ENCODE measurements at regions not wholly inside any gene's neighbourhood (a gene's known extent, or its start where the extent isn't known, plus 50 kb on each side); places are given as distances from the start of the nearest gene placed in this dataset.

DNA sequence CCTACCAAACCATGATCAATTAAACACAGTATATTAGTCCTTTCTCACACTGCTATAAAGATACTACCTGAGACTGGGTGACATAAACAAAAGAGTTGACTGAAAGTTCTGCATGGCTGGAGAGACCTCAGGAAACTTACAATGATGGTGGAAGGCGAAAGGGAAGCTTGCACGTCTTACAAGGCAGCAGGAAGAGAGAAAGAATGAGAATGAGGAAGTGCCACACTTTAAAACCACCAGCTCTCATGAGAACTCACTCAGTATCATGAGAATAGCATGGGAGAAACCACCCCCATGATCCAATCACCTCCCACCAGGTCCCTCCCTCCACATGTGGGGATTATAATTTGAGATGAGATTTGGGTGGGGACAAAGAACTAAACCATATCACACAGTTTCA, 324.9 kb upstream of the ZNF507 start:
- Histone ChIP-seq H3K27ac (ENCODE audit: low read depth in 2 of 2, low read length in 2 of 2) (no peak overlapping the region), H3K27me3 (ENCODE audit: control insufficient read depth in 2 of 2, insufficient read depth in 2 of 2, low read length in 2 of 2) (no peaks in the 10 kb centered on the region)

DNA sequence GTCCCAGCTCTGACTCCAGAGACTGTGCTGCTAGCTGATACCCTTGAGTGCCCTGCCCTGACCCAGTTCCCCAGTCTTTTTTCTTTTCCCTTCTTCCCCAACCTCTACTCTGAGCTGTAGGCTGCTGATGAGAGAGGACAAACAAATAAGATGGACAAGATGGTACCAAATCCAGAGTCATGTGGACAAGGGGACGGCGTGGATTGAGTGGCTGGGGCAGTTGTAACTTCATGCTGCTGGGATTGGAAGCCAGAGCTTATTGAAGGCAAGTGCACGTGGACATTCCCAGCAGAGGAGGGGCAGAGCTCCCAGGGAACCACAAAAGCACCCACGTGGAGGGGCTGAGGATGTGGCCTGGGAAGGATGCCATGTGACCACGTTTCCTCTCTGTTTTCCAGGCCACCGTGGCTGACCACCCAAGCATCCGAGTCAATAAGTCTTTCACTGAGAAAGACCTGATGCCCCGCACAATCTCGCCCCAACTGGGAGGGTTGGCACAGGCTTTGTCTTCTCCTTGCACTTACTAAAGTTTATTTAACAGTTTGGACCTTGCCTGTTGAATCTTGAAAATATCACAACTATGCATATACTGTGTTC, 323.3 kb upstream of the ZNF507 start:
- H3K27me3 ChIP-seq (ENCODE audit: control insufficient read depth in 2 of 2, insufficient read depth in 2 of 2, low read length in 2 of 2), result no peaks in the 10 kb centered on the region
- no peaks in the 10 kb centered on the region for H3K9me3 ChIP-seq (ENCODE audit: control insufficient read depth in 2 of 2, low read length in 2 of 2)
- no peak overlapping the region for H3K9ac ChIP-seq (ENCODE audit: low read depth in 1 of 2, low read length in 2 of 2)
- no peak overlapping the region for H3K4me3 ChIP-seq (ENCODE audit: low read length in 2 of 2)
- no peaks in the 10 kb centered on the region for H3K4me1 ChIP-seq (ENCODE audit: control insufficient read depth in 2 of 2, insufficient read depth in 2 of 2, low read length in 2 of 2)
- H3K36me3 ChIP-seq (ENCODE audit: control insufficient read depth in 2 of 2, insufficient read depth in 2 of 2, low read length in 2 of 2), result no peaks in the 10 kb centered on the region
- no peak overlapping the region for H3K27ac ChIP-seq (ENCODE audit: low read depth in 2 of 2, low read length in 2 of 2)

More for the DNA sequence above, 324.9 kb upstream of the ZNF507 start:
- H3K4me1 ChIP-seq (ENCODE audit: control insufficient read depth in 2 of 2, insufficient read depth in 2 of 2, low read length in 2 of 2), result no peaks in the 10 kb centered on the region
- H3K36me3 ChIP-seq (ENCODE audit: control insufficient read depth in 2 of 2, insufficient read depth in 2 of 2, low read length in 2 of 2), result no peaks in the 10 kb centered on the region
- H3K9me3 ChIP-seq (ENCODE audit: control insufficient read depth in 2 of 2, low read length in 2 of 2), result no peaks in the 10 kb centered on the region
- H3K9ac ChIP-seq (ENCODE audit: low read depth in 1 of 2, low read length in 2 of 2), result no peak overlapping the region
- no peak overlapping the region for H3K4me3 ChIP-seq (ENCODE audit: low read length in 2 of 2)

DNA sequence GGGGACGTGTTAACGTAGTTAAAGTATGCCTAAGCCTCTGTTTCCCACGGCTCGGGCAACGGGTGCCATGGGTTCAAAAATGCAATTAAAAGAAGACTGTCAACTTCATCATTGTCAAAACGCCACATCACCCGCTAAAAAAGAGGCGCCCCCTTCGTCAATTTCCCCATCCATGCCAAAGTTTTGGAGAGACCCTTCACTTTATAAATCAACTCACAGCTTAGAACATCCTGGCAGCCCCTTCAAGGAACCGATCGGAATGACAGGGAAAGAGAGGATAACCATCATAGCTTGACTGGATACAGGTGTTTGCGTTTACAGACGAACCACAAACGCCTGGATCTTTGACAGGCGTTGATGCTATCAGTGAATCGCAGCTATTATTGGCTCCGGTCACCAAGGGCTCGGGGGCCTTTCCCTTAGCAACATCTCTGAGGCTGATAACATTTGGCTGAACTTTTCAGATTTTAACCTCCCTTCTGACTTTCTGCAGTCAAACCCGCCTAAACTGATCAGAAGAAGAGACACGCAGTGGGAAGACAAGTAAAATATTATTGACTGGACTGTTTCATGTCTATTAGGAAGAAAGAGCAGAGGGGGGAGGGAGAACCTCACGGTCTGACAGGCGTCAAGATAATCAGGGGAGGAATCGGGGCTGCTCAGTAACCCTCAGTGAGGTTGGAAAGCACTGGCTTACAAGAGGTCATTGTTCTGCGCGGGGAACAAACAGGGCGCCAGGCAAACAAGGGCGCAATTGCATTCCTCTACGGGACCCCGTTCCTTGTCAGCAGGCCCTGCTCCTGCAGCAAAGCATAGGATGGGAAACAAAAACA, 322.5 kb upstream of the ZNF507 start:
- Histone ChIP-seq H3K27ac (ENCODE audit: low read depth in 2 of 2, low read length in 2 of 2) (no peak overlapping the region), H3K36me3 (ENCODE audit: control insufficient read depth in 2 of 2, insufficient read depth in 2 of 2, low read length in 2 of 2) (no peaks in the 10 kb centered on the region), H3K4me3 (ENCODE audit: low read length in 2 of 2) (no peak overlapping the region), H3K9ac (ENCODE audit: low read depth in 1 of 2, low read length in 2 of 2) (no peak overlapping the region), H3K4me1 (ENCODE audit: control insufficient read depth in 2 of 2, insufficient read depth in 2 of 2, low read length in 2 of 2) (no peaks in the 10 kb centered on the region), H3K9me3 (ENCODE audit: control insufficient read depth in 2 of 2, low read length in 2 of 2) (no peaks in the 10 kb centered on the region), H3K27me3 (ENCODE audit: control insufficient read depth in 2 of 2, insufficient read depth in 2 of 2, low read length in 2 of 2) (no peaks in the 10 kb centered on the region)

DNA sequence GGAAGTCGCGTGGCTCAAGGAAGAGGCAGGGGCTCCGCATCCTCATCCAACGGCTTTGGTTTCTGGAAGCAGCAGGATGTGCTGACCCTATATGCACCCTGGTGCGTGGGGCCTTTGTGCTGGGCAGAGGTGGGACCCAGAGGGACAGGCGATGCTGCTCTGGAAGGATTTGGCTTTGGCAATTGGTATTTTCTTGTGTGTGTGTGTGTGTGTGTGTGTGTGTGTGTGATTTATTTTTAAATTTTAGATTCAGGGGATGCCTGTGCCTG, 321.9 kb upstream of the ZNF507 start:
- Histone ChIP-seq H3K4me3 (ENCODE audit: low read length in 2 of 2) (no peak overlapping the region), H3K9ac (ENCODE audit: low read depth in 1 of 2, low read length in 2 of 2) (no peak overlapping the region), H3K27me3 (ENCODE audit: control insufficient read depth in 2 of 2, insufficient read depth in 2 of 2, low read length in 2 of 2) (no peaks in the 10 kb centered on the region), H3K36me3 (ENCODE audit: control insufficient read depth in 2 of 2, insufficient read depth in 2 of 2, low read length in 2 of 2) (no peaks in the 10 kb centered on the region), H3K27ac (ENCODE audit: low read depth in 2 of 2, low read length in 2 of 2) (no peak overlapping the region), H3K9me3 (ENCODE audit: control insufficient read depth in 2 of 2, low read length in 2 of 2) (no peaks in the 10 kb centered on the region), H3K4me1 (ENCODE audit: control insufficient read depth in 2 of 2, insufficient read depth in 2 of 2, low read length in 2 of 2) (no peaks in the 10 kb centered on the region)

DNA sequence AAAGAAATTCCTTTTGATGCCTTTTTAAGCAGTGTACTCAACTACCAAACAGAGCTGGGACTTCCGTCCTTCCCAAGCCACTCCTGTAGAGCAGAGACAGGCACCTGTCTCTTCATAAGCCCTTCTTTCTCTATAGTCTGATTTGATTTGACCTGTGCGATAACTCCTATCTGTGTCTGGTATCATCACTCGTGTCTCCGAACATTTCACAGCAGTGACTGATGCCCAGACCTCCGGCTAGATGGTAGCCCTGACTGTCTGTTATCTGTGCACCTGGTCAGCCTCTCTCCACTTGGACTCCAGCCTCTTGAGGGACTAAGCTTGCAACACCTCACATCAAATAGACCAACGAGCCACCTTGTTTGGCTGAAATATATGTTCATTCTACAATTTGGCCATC, 316.2 kb upstream of the ZNF507 start:
- no peaks in the 10 kb centered on the region for H3K9me3 ChIP-seq (ENCODE audit: control insufficient read depth in 2 of 2, low read length in 2 of 2)
- no peak overlapping the region for H3K27ac ChIP-seq (ENCODE audit: low read depth in 2 of 2, low read length in 2 of 2)
- H3K27me3 ChIP-seq (ENCODE audit: control insufficient read depth in 2 of 2, insufficient read depth in 2 of 2, low read length in 2 of 2), result no peaks in the 10 kb centered on the region
- H3K4me1 ChIP-seq (ENCODE audit: control insufficient read depth in 2 of 2, insufficient read depth in 2 of 2, low read length in 2 of 2), result no peaks in the 10 kb centered on the region
- H3K9ac ChIP-seq (ENCODE audit: low read depth in 1 of 2, low read length in 2 of 2), result no peak overlapping the region
- H3K4me3 ChIP-seq (ENCODE audit: low read length in 2 of 2), result no peak overlapping the region
- H3K36me3 ChIP-seq (ENCODE audit: control insufficient read depth in 2 of 2, insufficient read depth in 2 of 2, low read length in 2 of 2), result no peaks in the 10 kb centered on the region

DNA sequence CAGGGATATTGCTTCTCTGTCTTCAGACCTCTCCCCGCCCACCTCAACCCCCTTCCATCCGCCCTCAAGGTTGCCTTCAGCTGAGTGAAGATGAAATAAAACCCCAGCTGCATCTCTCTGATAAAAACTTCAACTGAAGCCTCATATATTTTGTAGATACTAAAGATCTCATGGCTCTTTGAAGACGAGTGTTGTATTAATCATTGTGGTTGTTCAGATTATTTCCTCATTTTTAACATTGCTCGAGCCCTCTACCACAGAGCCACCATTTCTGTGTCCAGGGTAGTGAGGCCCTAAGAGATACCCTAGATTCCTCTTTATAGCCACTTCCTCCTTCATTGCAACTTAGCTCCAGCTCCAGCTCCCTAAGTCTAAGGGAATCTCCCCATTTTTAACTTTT, 312.8 kb upstream of the ZNF507 start:
- no peaks in the 10 kb centered on the region for H3K27me3 ChIP-seq (ENCODE audit: control insufficient read depth in 2 of 2, insufficient read depth in 2 of 2, low read length in 2 of 2)
- no peaks in the 10 kb centered on the region for H3K4me1 ChIP-seq (ENCODE audit: control insufficient read depth in 2 of 2, insufficient read depth in 2 of 2, low read length in 2 of 2)
- H3K9me3 ChIP-seq (ENCODE audit: control insufficient read depth in 2 of 2, low read length in 2 of 2), result no peaks in the 10 kb centered on the region
- no peak overlapping the region for H3K27ac ChIP-seq (ENCODE audit: low read depth in 2 of 2, low read length in 2 of 2)
- H3K4me3 ChIP-seq (ENCODE audit: low read length in 2 of 2), result no peak overlapping the region
- no peak overlapping the region for H3K9ac ChIP-seq (ENCODE audit: low read depth in 1 of 2, low read length in 2 of 2)
- H3K36me3 ChIP-seq (ENCODE audit: control insufficient read depth in 2 of 2, insufficient read depth in 2 of 2, low read length in 2 of 2), result no peaks in the 10 kb centered on the region

DNA sequence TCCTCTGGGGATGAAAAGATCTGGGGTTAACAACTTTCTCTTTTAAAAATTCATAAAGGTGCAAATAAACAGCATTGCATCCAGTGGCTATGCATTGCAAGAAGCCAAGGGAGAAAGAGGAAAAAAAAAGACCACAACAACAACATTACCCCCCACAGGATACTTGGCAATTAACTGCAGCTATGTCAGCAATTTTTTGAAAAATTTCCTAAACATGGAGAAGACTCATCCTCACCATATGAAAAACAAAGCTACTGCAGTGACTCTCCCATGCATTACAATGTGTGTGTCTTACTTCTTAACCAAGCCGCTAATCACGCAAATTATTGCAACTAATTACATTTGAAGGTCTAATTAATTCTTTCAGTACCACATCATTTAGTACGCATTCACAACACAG, 309.8 kb upstream of the ZNF507 start:
- H3K4me1 ChIP-seq (ENCODE audit: control insufficient read depth in 2 of 2, insufficient read depth in 2 of 2, low read length in 2 of 2), result no peaks in the 10 kb centered on the region
- peaks cover 0 to 2% of the 10 kb centered on the region in 2 donors for H3K27me3 ChIP-seq (ENCODE audit: control insufficient read depth in 2 of 2, insufficient read depth in 2 of 2, low read length in 2 of 2)
- no peak overlapping the region for H3K9ac ChIP-seq (ENCODE audit: low read depth in 1 of 2, low read length in 2 of 2)
- no peak overlapping the region for H3K4me3 ChIP-seq (ENCODE audit: low read length in 2 of 2)
- no peak overlapping the region for H3K27ac ChIP-seq (ENCODE audit: low read depth in 2 of 2, low read length in 2 of 2)
- H3K36me3 ChIP-seq (ENCODE audit: control insufficient read depth in 2 of 2, insufficient read depth in 2 of 2, low read length in 2 of 2), result no peaks in the 10 kb centered on the region
- no peaks in the 10 kb centered on the region for H3K9me3 ChIP-seq (ENCODE audit: control insufficient read depth in 2 of 2, low read length in 2 of 2)

DNA sequence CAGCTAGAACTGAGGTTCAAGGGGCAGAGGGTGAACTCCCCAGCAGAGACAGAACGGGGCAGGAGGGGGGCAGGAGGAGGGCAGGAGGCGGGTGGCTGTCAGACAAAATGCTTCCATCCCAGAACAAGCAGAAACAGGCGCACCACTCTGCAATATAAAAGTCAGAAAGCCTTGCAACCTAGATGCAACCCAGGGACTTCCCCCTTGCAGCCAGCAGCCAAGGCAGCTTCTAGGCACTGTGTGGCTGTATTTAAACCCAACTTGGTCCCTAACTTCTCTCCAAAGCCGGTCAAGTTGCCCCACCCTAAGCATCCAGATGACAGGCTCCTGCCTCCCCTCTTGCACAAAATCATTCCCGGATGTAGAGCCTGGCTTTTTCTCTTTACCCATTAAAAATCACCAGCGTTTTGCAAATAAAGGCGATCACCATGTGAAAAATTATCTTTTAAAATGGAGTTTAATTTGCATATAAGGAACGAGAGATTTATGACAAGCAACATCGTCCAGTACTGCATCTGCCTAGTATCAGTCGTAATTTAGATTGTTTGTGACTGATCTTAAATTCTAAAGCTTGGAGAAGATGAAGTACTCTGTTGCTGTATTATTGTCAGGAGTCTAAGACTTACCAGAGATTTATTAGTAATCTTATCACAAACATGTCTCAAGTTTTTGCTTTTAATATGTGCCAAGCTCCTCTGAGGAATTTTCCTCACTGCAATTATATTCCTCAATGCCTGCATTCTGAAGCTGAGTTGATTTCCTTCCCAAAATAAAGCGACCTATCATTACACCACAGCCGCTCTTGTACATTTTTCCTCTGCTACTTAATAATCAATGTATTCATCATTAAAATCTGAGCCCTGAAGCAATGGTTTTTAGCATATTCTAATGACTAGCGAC, 307.1 kb upstream of the ZNF507 start:
- Histone ChIP-seq H3K9me3 (ENCODE audit: control insufficient read depth in 2 of 2, low read length in 2 of 2) (no peaks in the 10 kb centered on the region), H3K27ac (ENCODE audit: low read depth in 2 of 2, low read length in 2 of 2) (no peak overlapping the region), H3K4me1 (ENCODE audit: control insufficient read depth in 2 of 2, insufficient read depth in 2 of 2, low read length in 2 of 2) (no peaks in the 10 kb centered on the region), H3K9ac (ENCODE audit: low read depth in 1 of 2, low read length in 2 of 2) (no peak overlapping the region), H3K4me3 (ENCODE audit: low read length in 2 of 2) (no peak overlapping the region), H3K27me3 (ENCODE audit: control insufficient read depth in 2 of 2, insufficient read depth in 2 of 2, low read length in 2 of 2) (peaks cover 0 to 5% of the 10 kb centered on the region in 2 donors), H3K36me3 (ENCODE audit: control insufficient read depth in 2 of 2, insufficient read depth in 2 of 2, low read length in 2 of 2) (no peaks in the 10 kb centered on the region)

DNA sequence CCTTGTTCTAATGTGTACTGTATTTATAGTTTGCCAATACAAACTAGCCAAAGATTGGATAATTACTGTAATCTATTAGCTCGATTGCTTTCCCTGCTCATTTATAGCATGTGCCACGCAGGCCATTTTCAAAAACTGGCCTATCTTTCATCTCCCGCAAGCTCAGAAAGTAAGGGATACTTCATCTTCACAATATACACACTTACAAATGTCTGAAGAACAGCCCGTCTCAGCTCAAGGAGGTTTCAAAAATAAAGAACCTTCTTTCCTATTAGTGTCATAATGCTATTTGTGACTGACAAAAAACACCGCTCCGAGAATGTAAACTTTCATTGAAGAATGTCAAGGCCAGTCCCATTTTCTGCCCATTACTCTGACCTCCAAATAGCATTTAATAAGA, 306.4 kb upstream of the ZNF507 start:
- H3K4me1 ChIP-seq (ENCODE audit: control insufficient read depth in 2 of 2, insufficient read depth in 2 of 2, low read length in 2 of 2), result no peaks in the 10 kb centered on the region
- no peak overlapping the region for H3K27ac ChIP-seq (ENCODE audit: low read depth in 2 of 2, low read length in 2 of 2)
- H3K4me3 ChIP-seq (ENCODE audit: low read length in 2 of 2), result no peak overlapping the region
- H3K9ac ChIP-seq (ENCODE audit: low read depth in 1 of 2, low read length in 2 of 2), result no peak overlapping the region
- H3K27me3 ChIP-seq (ENCODE audit: control insufficient read depth in 2 of 2, insufficient read depth in 2 of 2, low read length in 2 of 2), result peaks cover 0 to 5% of the 10 kb centered on the region in 2 donors
- no peaks in the 10 kb centered on the region for H3K9me3 ChIP-seq (ENCODE audit: control insufficient read depth in 2 of 2, low read length in 2 of 2)
- no peaks in the 10 kb centered on the region for H3K36me3 ChIP-seq (ENCODE audit: control insufficient read depth in 2 of 2, insufficient read depth in 2 of 2, low read length in 2 of 2)

DNA sequence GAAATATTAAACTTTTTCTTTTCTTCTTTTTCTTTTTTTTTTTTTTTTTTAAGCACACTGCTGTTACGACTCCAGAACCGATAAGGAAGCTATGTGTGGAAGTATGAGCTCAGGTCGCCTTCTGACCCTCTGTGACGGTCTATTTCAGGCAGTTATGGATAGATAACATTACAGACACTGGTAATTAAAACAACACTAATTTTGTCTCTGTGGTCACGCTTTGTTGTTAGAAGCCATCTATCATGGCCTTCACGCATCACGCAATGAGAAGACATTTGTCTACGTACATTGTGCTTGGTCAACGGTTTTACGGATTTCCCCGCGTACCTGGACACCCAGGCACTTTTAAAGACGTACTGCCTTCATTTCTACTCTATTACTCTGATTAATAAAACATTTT, 306.0 kb upstream of the ZNF507 start:
- Histone ChIP-seq H3K27ac (ENCODE audit: low read depth in 2 of 2, low read length in 2 of 2) (no peak overlapping the region), H3K9ac (ENCODE audit: low read depth in 1 of 2, low read length in 2 of 2) (no peak overlapping the region), H3K27me3 (ENCODE audit: control insufficient read depth in 2 of 2, insufficient read depth in 2 of 2, low read length in 2 of 2) (peaks cover 0 to 5% of the 10 kb centered on the region in 2 donors), H3K4me3 (ENCODE audit: low read length in 2 of 2) (no peak overlapping the region), H3K9me3 (ENCODE audit: control insufficient read depth in 2 of 2, low read length in 2 of 2) (no peaks in the 10 kb centered on the region), H3K36me3 (ENCODE audit: control insufficient read depth in 2 of 2, insufficient read depth in 2 of 2, low read length in 2 of 2) (no peaks in the 10 kb centered on the region), H3K4me1 (ENCODE audit: control insufficient read depth in 2 of 2, insufficient read depth in 2 of 2, low read length in 2 of 2) (no peaks in the 10 kb centered on the region)
